HL-60 (cell line): ENCODE measurements at regions not wholly inside any gene's neighbourhood (a gene's known extent, or its start where the extent isn't known, plus 50 kb on each side); places are given as distances from the start of the nearest gene placed in this dataset.

Experiments used
- DNase-seq, 2 experiments: peaks; one replicate each; pipeline ENCODE4 v3.0.0-alpha.2; 2010 to 2020; ENCODE audit warnings: low read depth in 1 of 2, low spot score in 1 of 2
- H3K27ac ChIP-seq: fragments of 250-450 bp; sonication (Bioruptor Pico); replicated peaks from 2 replicates; pipeline ENCODE4 v1.5.1; 2020; ENCODE audit warnings: mild to moderate bottlenecking, moderate library complexity
- H3K27me3 ChIP-seq: fragments of 250-450 bp; sonication (Bioruptor Pico); 2 replicates; pipeline ENCODE4 v1.5.1; 2021; ENCODE audit warnings: mild to moderate bottlenecking, moderate library complexity; ENCODE audit not compliant: insufficient read depth, poor library complexity, severe bottlenecking
- H3K4me3 ChIP-seq: replicated peaks from 2 replicates; pipeline ENCODE4 v1.5.1; 2011; ENCODE audit warnings: mild to moderate bottlenecking, control low read depth, low read length; ENCODE audit not compliant: insufficient read depth
- CTCF ChIP-seq: IDR thresholded peaks from one replicate; pipeline ENCODE4 v1.5.1; 2011; ENCODE audit warnings: low read length, control low read depth, inconsistent platforms; ENCODE audit not compliant: insufficient read depth
- GABPA ChIP-seq: IDR thresholded peaks from 2 replicates; pipeline ENCODE4 v1.6.1; 2012; ENCODE audit warnings: low read depth
- POLR2AphosphoS5 ChIP-seq: IDR thresholded peaks from 2 replicates; pipeline ENCODE4 v1.6.1; 2012; ENCODE audit warnings: low read depth
- REST ChIP-seq: IDR thresholded peaks from 2 replicates; pipeline ENCODE4 v1.6.1; 2012; ENCODE audit warnings: low read depth; ENCODE audit not compliant: insufficient replicate concordance
- SPI1 ChIP-seq: IDR thresholded peaks from 2 replicates; pipeline ENCODE4 v1.6.1; 2012; ENCODE audit warnings: low read depth, mild to moderate bottlenecking, borderline replicate concordance

GRCh38 chr4:111499291-111499690, 646.0 kb upstream of the FAM241A start:
- no peak for DNase-seq
- no peaks in the 10 kb centered on the region for H3K27me3 ChIP-seq
- no peak overlapping the region for H3K27ac ChIP-seq
- H3K4me3 ChIP-seq, result no peak overlapping the region
- TF ChIP-seq CTCF, result no peak
- no peak for TF ChIP-seq SPI1
- no peak for TF ChIP-seq POLR2AphosphoS5
- TF ChIP-seq REST, result no peak

GRCh38 chr4:111499706-111500105, 645.5 kb upstream of the FAM241A start:
- no peak for DNase-seq
- Histone ChIP-seq H3K27me3 (no peaks in the 10 kb centered on the region), H3K4me3 (no peak overlapping the region), H3K27ac (no peak overlapping the region)
- TF ChIP-seq REST (no peak), POLR2AphosphoS5 (no peak), GABPA (no peak), CTCF (no peak), SPI1 (no peak)

- no peak overlapping the region for H3K4me3 ChIP-seq
- TF ChIP-seq POLR2AphosphoS5 (no peak), CTCF (no peak), SPI1 (no peak), REST (no peak), GABPA (no peak)
- no peaks in the 10 kb centered on the region for H3K27me3 ChIP-seq
- DNase-seq, result no peak
- H3K27ac ChIP-seq, result no peak overlapping the region
Observed at GRCh38 chr4:111500858-111501257, 644.4 kb upstream of the FAM241A start.
